ENCODE measurements at regions not wholly inside any gene's neighbourhood (a gene's known extent, or its start where the extent isn't known, plus 50 kb on each side); places are given as distances from the start of the nearest gene placed in this dataset.

GRCh38 chr12:42960087-42960527, 370.6 kb upstream of the PRICKLE1 start:
- WGBS (ENCODE audit: insufficient coverage) = 100% methylated on average over 1 of the region's 4 CpGs
- H3K36me3 ChIP-seq (replicated peaks in 1 of 2; ENCODE audit: control insufficient read depth in 1 of 2, insufficient read depth in 2 of 2, low read length in 2 of 2) = no peaks in the 10 kb centered on the region
- no peaks in the 10 kb centered on the region for H3K27me3 ChIP-seq (ENCODE audit: control insufficient read depth in 2 of 2, insufficient read depth in 2 of 2, low read length in 2 of 2)
- H3K9me3 ChIP-seq (replicated peaks in 1 of 2; ENCODE audit: control insufficient read depth in 1 of 2, insufficient read depth in 1 of 2, low read length in 2 of 2) = peaks cover 0 to 4% of the 10 kb centered on the region in 2 donors
- H3K4me3 Mint-ChIP-seq = no peak overlapping the region
- no peak overlapping the region for H3K27ac ChIP-seq (ENCODE audit: low read depth in 1 of 2, low read length in 2 of 2)
- H3K4me3 ChIP-seq (replicated peaks in 1 of 3; ENCODE audit: low read depth in 2 of 3, low read length in 3 of 3) = no peak overlapping the region
- H3K9me3 Mint-ChIP-seq = peaks cover 0 to 5% (median 1%) of the 10 kb centered on the region in 7 donors
- H4K20me1 ChIP-seq (ENCODE audit: insufficient read depth, low read length) = no peaks in the 10 kb centered on the region
- H3K4me1 ChIP-seq (ENCODE audit: control insufficient read depth in 1 of 2, insufficient read depth in 2 of 2, low read length in 2 of 2) = no peaks in the 10 kb centered on the region
- intact Hi-C loops (cut with micrococcal nuclease) = no loop called here
- no peaks in the 10 kb centered on the region for H3K27me3 Mint-ChIP-seq (ENCODE audit: low read depth in 3 of 3)
- no peaks in the 10 kb centered on the region for H3K36me3 Mint-ChIP-seq
- H3K9ac ChIP-seq (ENCODE audit: insufficient read depth, low read length, poor library complexity, severe bottlenecking) = no peak overlapping the region
- no peaks in the 10 kb centered on the region for H3K79me2 ChIP-seq (ENCODE audit: insufficient read depth, low read length)
- no peaks in the 10 kb centered on the region for H3K4me1 Mint-ChIP-seq
- no peak overlapping the region for H3K27ac Mint-ChIP-seq
- no peak for DNase-seq
- no peak overlapping the region for H3K4me2 ChIP-seq (replicated peaks; ENCODE audit: extremely low read depth, low read length, poor library complexity, severe bottlenecking)
- TF ChIP-seq, protein P1, sequence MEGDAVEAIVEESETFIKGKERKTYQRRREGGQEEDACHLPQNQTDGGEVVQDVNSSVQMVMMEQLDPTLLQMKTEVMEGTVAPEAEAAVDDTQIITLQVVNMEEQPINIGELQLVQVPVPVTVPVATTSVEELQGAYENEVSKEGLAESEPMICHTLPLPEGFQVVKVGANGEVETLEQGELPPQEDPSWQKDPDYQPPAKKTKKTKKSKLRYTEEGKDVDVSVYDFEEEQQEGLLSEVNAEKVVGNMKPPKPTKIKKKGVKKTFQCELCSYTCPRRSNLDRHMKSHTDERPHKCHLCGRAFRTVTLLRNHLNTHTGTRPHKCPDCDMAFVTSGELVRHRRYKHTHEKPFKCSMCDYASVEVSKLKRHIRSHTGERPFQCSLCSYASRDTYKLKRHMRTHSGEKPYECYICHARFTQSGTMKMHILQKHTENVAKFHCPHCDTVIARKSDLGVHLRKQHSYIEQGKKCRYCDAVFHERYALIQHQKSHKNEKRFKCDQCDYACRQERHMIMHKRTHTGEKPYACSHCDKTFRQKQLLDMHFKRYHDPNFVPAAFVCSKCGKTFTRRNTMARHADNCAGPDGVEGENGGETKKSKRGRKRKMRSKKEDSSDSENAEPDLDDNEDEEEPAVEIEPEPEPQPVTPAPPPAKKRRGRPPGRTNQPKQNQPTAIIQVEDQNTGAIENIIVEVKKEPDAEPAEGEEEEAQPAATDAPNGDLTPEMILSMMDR (IDR thresholded peaks at IDR 0.05) = no peak
- H2AFZ ChIP-seq (ENCODE audit: insufficient read depth, low read depth, low read length, poor library complexity, severe bottlenecking) = no peak overlapping the region

DNA sequence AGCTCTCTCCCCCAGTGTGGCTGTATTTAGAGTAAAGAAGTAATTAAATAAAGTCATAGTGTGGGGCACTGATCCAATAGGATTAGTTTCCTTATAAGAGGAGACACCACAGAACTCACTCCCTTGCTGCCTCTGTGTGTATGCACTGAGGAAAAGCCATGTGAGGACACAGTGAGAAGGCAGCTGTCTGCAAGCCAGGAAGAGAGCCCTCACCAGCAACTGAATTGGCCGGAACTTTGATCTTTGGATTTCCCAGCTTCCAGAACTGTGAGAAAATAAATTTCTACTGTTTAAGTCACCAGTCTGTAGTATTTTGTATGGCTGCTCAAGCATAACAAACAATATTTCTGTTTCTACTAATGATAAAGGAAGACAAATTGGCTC, 368.7 kb upstream of the PRICKLE1 start:
- Mint-ChIP-seq H3K27ac (no peak overlapping the region), H3K4me3 (no peak overlapping the region), H3K36me3 (no peaks in the 10 kb centered on the region), H3K27me3 (ENCODE audit: low read depth in 3 of 3) (no peaks in the 10 kb centered on the region), H3K9me3 (peaks cover 3 to 15% (median 8%) of the 10 kb centered on the region in 7 donors), H3K4me1 (no peaks in the 10 kb centered on the region)
- H3K36me3 ChIP-seq (replicated peaks in 1 of 2; ENCODE audit: control insufficient read depth in 1 of 2, insufficient read depth in 2 of 2, low read length in 2 of 2) = no peaks in the 10 kb centered on the region
- H3K9ac ChIP-seq (ENCODE audit: insufficient read depth, low read length, poor library complexity, severe bottlenecking) = no peak overlapping the region
- intact Hi-C loops (cut with micrococcal nuclease) = no loop called here
- no peaks in the 10 kb centered on the region for H3K79me2 ChIP-seq (ENCODE audit: insufficient read depth, low read length)
- no peaks in the 10 kb centered on the region for H4K20me1 ChIP-seq (ENCODE audit: insufficient read depth, low read length)
- no peaks in the 10 kb centered on the region for H3K27me3 ChIP-seq (ENCODE audit: control insufficient read depth in 2 of 2, insufficient read depth in 2 of 2, low read length in 2 of 2)
- no peak overlapping the region for H3K4me3 ChIP-seq (replicated peaks in 1 of 3; ENCODE audit: low read depth in 2 of 3, low read length in 3 of 3)
- no peak overlapping the region for H2AFZ ChIP-seq (ENCODE audit: insufficient read depth, low read depth, low read length, poor library complexity, severe bottlenecking)
- TF ChIP-seq, protein P1 (IDR thresholded peaks at IDR 0.05) = no peak
- H3K4me1 ChIP-seq (ENCODE audit: control insufficient read depth in 1 of 2, insufficient read depth in 2 of 2, low read length in 2 of 2) = no peaks in the 10 kb centered on the region
- H3K4me2 ChIP-seq (replicated peaks; ENCODE audit: extremely low read depth, low read length, poor library complexity, severe bottlenecking) = no peak overlapping the region
- WGBS (ENCODE audit: insufficient coverage) = no CpG with 5 or more reads among the region's 1 CpG
- peaks cover 0 to 14% of the 10 kb centered on the region in 2 donors for H3K9me3 ChIP-seq (replicated peaks in 1 of 2; ENCODE audit: control insufficient read depth in 1 of 2, insufficient read depth in 1 of 2, low read length in 2 of 2)
- DNase-seq = no peak
- H3K27ac ChIP-seq (ENCODE audit: low read depth in 1 of 2, low read length in 2 of 2) = no peak overlapping the region
